GM18505 (cell line): ENCODE measurements at regions not wholly inside any gene's neighbourhood (a gene's known extent, or its start where the extent isn't known, plus 50 kb on each side); places are given as distances from the start of the nearest gene placed in this dataset.
"Not testable (repeated sequence)": the region's sequence is repeated elsewhere in the genome, so short reads cannot be mapped to it uniquely, and the experiment has no call there.

ENCODE experiments used
- ATAC-seq: cut with Tn5 transposase; IDR thresholded peaks from one replicate; pipeline ENCODE4 v1.9.1; 2021; ENCODE audit not compliant: unreplicated experiment
- POLR2A ChIP-seq: IDR thresholded peaks from 4 replicates; pipeline ENCODE4 v1.6.1; 2011; ENCODE audit warnings: borderline replicate concordance; ENCODE audit not compliant: insufficient read depth, insufficient read length; ENCODE audit errors: extremely low read depth

GRCh38 chr2:144798989-144799388 is 279.1 kb upstream of the ZEB2 start:
- ATAC-seq, result no peak
- no peak for TF ChIP-seq POLR2A

- TF ChIP-seq POLR2A, result no peak
- ATAC-seq, result no peak
Measured at GRCh38 chr2:144798034-144798433, 278.1 kb upstream of the ZEB2 start.

DNA sequence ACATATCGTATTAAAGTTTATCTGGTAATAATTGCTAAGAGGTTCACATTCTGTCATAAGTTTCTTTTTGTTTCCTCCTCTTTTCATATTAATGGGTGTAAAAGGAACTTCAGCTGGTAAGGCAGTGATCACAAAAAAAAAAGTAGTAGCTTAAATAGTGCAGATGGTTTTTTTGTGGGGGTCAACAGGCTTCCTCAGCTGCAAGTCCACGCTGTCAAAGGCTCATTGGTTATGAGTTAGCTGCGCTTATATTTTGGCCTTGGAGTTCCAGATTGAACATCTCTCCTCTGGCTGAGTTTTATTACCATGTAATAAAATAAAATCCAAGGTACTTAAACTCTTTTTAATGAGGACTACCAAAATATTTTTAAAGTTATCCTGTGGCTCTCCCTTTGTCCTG is 277.0 kb upstream of the ZEB2 start:
- no peak for ATAC-seq
- no peak for TF ChIP-seq POLR2A

- no peak for ATAC-seq
Measured at GRCh38 chr2:144796164-144796563, 276.2 kb upstream of the ZEB2 start.

DNA sequence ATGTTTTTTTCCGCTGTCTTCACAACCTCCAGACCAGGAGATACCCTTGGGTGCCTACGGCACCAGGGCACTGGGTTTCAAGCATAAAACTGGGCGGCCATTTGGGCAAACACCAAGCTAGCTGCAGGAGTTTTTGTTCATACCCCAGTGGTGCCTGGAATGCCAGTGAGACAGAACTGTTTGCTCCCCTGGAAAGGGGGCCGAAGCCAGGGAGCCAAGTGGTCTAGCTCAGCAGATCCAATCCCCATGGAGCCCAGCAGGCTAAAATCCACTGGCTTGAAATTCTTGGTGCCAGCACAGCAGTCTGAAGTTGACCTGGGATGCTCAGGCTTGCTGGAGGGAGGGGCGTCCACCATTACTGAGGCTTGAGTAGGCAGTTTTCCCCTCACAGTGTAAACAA is 265.3 kb upstream of the ZEB2 start:
- TF ChIP-seq POLR2A, result no peak
- no peak for ATAC-seq

More at GRCh38 chr2:144796164-144796563, 276.2 kb upstream of the ZEB2 start:
- no peak for TF ChIP-seq POLR2A

GRCh38 chr2:144780983-144781382 is 261.1 kb upstream of the ZEB2 start:
- no peak for TF ChIP-seq POLR2A
- ATAC-seq, result no peak

- TF ChIP-seq POLR2A, result no peak
- ATAC-seq, result no peak
Measured at GRCh38 chr2:144776766-144777165, 256.8 kb upstream of the ZEB2 start.

- ATAC-seq, result no peak
- no peak for TF ChIP-seq POLR2A
Measured at GRCh38 chr2:144774809-144775208, 254.9 kb upstream of the ZEB2 start.

- ATAC-seq, result no peak
- TF ChIP-seq POLR2A, result no peak
Measured at GRCh38 chr2:144771348-144771747, 251.4 kb upstream of the ZEB2 start.

- ATAC-seq, result no peak
- no peak for TF ChIP-seq POLR2A
Measured at GRCh38 chr2:144770616-144771230, 250.8 kb upstream of the ZEB2 start.

DNA sequence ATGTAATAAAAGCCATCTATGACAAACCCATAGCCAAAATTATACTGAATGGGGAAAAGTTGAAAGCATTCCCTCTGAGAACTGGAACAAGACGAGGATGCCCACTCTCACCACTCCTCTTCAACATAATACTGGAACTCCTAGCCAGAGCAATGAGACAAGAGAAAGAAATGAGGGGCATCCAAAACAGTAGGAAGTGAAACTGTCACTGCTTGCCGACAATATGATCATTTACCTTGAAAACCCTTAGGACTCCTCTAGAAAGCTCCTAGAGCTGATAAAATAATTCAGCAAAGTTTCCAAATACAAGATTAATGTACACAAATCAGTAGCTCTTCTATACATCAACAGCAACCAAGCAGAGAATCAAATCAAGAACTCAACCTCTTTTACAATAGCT is 241.0 kb upstream of the ZEB2 start:
- not testable (repeated sequence) for ATAC-seq

GRCh38 chr2:144759746-144760145 is 239.8 kb upstream of the ZEB2 start:
- ATAC-seq, result no peak
- no peak for TF ChIP-seq POLR2A

DNA sequence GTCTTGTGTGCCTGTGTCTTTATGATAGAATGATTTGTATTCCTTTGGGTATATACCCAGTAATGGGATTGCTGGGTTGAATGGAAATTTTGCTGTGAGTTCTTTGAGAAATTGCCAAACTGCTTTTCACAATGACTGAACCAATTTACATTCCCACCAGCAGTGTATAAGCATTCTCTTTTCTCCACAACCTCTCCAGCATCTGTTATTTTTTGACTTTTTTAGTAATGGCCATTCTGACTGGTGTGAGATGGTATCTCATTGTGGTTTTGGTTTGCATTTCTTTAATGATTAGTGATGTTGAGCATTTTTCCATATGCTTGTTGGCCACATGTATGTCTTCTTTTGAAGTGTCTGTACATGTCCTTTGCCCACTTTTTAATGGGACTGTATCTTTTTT is 238.3 kb upstream of the ZEB2 start:
- ATAC-seq, result not testable (repeated sequence)

- TF ChIP-seq POLR2A, result no peak
- no peak for ATAC-seq
Measured at GRCh38 chr2:144753416-144753815, 233.5 kb upstream of the ZEB2 start.

- ATAC-seq, result no peak
- TF ChIP-seq POLR2A, result no peak
Measured at GRCh38 chr2:144751142-144751905, 231.4 kb upstream of the ZEB2 start.

DNA sequence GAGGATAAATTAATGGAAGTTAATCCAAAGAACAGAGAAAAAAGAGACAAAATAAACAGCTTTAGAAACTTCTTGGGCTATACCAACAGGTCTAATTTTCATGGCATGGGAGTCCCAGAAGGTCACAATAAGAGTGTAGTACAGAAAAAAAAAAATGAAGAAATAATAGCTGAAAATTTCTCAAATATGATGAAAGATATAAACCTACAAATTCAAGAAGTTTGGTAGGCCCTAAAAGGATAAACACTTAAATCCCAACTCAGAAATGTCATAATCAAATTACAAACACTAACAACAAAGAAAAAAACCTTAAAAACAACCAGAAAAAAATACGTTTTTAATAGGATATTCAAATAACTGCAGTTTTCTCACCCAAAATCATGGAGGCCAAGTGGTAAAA is 229.3 kb upstream of the ZEB2 start:
- TF ChIP-seq POLR2A, result no peak
- ATAC-seq, result no peak
